ENCODE measurements at regions not wholly inside any gene's neighbourhood (a gene's known extent, or its start where the extent isn't known, plus 50 kb on each side); places are given as distances from the start of the nearest gene placed in this dataset.

DNA sequence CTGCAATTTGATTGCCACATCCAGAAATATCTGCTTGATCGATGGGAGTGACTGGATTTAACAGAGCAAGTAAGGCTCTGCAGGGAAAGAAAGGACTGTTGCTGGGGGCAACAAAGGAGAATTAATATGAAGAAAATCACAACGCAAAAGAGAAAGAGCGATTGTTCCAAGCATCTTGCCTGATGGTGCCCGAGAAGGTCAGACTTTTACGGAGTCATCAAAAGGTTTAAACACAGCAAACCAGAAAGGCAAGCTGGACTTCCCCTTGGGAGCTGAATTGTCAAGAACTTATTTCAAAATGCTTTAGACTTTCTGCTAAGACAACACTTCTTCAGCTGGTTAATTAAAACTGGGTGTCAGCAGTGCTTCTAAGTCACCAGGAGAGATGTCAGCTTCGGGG lies 791.5 kb downstream of the MED13L start:
- intact Hi-C loops (cut with DNase I; ENCODE audit: low total_unique reads) = no loop called here
- Histone ChIP-seq H3K27me3 (no peaks in the 10 kb centered on the region), H3K4me3 (no peak overlapping the region), H3K36me3 (no peaks in the 10 kb centered on the region), H3K4me1 (no peaks in the 10 kb centered on the region), H3K27ac (no peak overlapping the region), H3K9me3 (no peaks in the 10 kb centered on the region)
- no peak for ATAC-seq
- in situ Hi-C loops (cut with MboI; ENCODE audit: low sequenced_read_pairs in 4 of 4) = no loop called here
- DNase-seq = no peak
- no peak for TF ChIP-seq POLR2A (IDR thresholded peaks at IDR 0.05)
- TF ChIP-seq, protein P1, sequence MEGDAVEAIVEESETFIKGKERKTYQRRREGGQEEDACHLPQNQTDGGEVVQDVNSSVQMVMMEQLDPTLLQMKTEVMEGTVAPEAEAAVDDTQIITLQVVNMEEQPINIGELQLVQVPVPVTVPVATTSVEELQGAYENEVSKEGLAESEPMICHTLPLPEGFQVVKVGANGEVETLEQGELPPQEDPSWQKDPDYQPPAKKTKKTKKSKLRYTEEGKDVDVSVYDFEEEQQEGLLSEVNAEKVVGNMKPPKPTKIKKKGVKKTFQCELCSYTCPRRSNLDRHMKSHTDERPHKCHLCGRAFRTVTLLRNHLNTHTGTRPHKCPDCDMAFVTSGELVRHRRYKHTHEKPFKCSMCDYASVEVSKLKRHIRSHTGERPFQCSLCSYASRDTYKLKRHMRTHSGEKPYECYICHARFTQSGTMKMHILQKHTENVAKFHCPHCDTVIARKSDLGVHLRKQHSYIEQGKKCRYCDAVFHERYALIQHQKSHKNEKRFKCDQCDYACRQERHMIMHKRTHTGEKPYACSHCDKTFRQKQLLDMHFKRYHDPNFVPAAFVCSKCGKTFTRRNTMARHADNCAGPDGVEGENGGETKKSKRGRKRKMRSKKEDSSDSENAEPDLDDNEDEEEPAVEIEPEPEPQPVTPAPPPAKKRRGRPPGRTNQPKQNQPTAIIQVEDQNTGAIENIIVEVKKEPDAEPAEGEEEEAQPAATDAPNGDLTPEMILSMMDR (IDR thresholded peaks at IDR 0.05 in 4 of 5, conservative IDR thresholded peaks at IDR 0.05 in 1 of 5) = no peak

GRCh38 chr12:115485503-115485902 lies 792.0 kb downstream of the MED13L start:
- H3K27ac ChIP-seq = no peak overlapping the region
- intact Hi-C loops (cut with DNase I; ENCODE audit: low total_unique reads) = no loop called here
- H3K36me3 ChIP-seq = no peaks in the 10 kb centered on the region
- no peaks in the 10 kb centered on the region for H3K27me3 ChIP-seq
- H3K4me1 ChIP-seq = no peaks in the 10 kb centered on the region
- ATAC-seq = no peak
- no peak for DNase-seq
- H3K4me3 ChIP-seq = no peak overlapping the region
- in situ Hi-C loops (cut with MboI; ENCODE audit: low sequenced_read_pairs in 4 of 4) = no loop called here
- H3K9me3 ChIP-seq = no peaks in the 10 kb centered on the region
- TF ChIP-seq, protein P1 (IDR thresholded peaks at IDR 0.05 in 4 of 5, conservative IDR thresholded peaks at IDR 0.05 in 1 of 5) = no peak
- TF ChIP-seq POLR2A (IDR thresholded peaks at IDR 0.05) = no peak

GRCh38 chr12:115482943-115483342 lies 794.5 kb downstream of the MED13L start:
- Histone ChIP-seq H3K27ac (no peak overlapping the region), H3K27me3 (no peaks in the 10 kb centered on the region), H3K4me3 (no peak overlapping the region), H3K9me3 (no peaks in the 10 kb centered on the region), H3K4me1 (no peaks in the 10 kb centered on the region), H3K36me3 (no peaks in the 10 kb centered on the region)
- no peak for ATAC-seq
- in situ Hi-C loops (cut with MboI; ENCODE audit: low sequenced_read_pairs in 4 of 4) = no loop called here
- intact Hi-C loops (cut with DNase I; ENCODE audit: low total_unique reads) = no loop called here
- TF ChIP-seq, protein P1 (IDR thresholded peaks at IDR 0.05 in 4 of 5, conservative IDR thresholded peaks at IDR 0.05 in 1 of 5) = no peak
- no peak for TF ChIP-seq POLR2A (IDR thresholded peaks at IDR 0.05)
- DNase-seq = no peak

DNA sequence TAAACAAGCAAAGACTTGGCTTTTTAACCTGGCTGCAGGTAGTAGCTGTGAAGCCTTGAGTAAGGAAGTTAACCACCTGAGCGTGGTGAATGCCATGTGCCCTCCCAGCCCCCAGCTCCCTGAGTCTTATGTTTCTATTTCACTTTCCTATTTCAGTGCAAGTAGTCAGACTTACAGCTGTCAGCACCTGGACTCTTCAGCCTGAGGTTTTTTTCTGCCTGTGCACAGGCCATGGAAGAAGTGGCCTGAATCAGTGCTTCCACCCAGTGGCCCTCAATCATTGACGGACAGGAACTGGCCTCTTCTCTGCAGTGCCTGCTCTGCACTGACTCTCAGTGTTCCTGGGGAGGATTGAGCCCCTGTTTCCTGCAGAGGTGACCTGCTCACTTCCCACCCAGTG lies 796.4 kb downstream of the MED13L start:
- intact Hi-C loops (cut with DNase I; ENCODE audit: low total_unique reads) (no loop called here), in situ Hi-C loops (cut with MboI; ENCODE audit: low sequenced_read_pairs in 4 of 4) (no loop called here)
- Histone ChIP-seq H3K36me3 (no peaks in the 10 kb centered on the region), H3K4me3 (no peak overlapping the region), H3K27me3 (no peaks in the 10 kb centered on the region), H3K4me1 (no peaks in the 10 kb centered on the region), H3K9me3 (no peaks in the 10 kb centered on the region), H3K27ac (no peak overlapping the region)
- ATAC-seq (no peak), DNase-seq (no peak)
- no peak for TF ChIP-seq POLR2A (IDR thresholded peaks at IDR 0.05)
- TF ChIP-seq, protein P1 (IDR thresholded peaks at IDR 0.05 in 4 of 5, conservative IDR thresholded peaks at IDR 0.05 in 1 of 5) = no peak

DNA sequence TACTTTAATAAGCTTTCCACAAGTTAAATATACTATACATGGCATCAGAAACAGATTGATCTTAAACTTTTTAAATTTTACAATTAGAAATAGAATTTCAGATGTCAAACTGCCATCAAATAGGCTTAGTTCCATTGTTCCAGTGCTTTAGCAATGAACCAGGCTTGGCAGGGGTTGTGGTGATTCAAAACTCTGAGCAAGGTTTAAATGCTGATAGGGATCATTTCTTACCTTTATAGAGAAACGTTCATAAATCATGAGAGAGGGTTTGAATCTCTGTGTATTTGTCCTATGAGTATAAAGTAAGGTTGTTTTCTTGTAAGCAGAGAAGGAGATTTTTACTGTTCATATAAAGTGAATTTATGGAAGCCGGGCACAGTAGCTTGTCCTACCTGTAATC lies 794.5 kb upstream of the TBX3 start:
- TF ChIP-seq, protein P1 (IDR thresholded peaks at IDR 0.05 in 4 of 5, conservative IDR thresholded peaks at IDR 0.05 in 1 of 5) = no peak
- no peak for TF ChIP-seq POLR2A (IDR thresholded peaks at IDR 0.05)
- H3K27me3 ChIP-seq = no peaks in the 10 kb centered on the region
- intact Hi-C loops (cut with DNase I; ENCODE audit: low total_unique reads) = no loop called here
- ATAC-seq = no peak
- in situ Hi-C loops (cut with MboI; ENCODE audit: low sequenced_read_pairs in 4 of 4) = no loop called here
- no peak overlapping the region for H3K4me3 ChIP-seq
- no peaks in the 10 kb centered on the region for H3K9me3 ChIP-seq
- no peak overlapping the region for H3K27ac ChIP-seq
- no peaks in the 10 kb centered on the region for H3K4me1 ChIP-seq
- DNase-seq = no peak
- no peaks in the 10 kb centered on the region for H3K36me3 ChIP-seq

All from gastrocnemius medialis (tissue), 4 donors.